ENCODE measurements at regions not wholly inside any gene's neighbourhood (a gene's known extent, or its start where the extent isn't known, plus 50 kb on each side); places are given as distances from the start of the nearest gene placed in this dataset.

- TF ChIP-seq CTCF (conservative IDR thresholded peaks at IDR 0.05; ENCODE audit: low read depth, low read length) (no peak), POLR2A (IDR thresholded peaks at IDR 0.05; ENCODE audit: low read depth, low read length) (no peak), CHD1 (IDR thresholded peaks at IDR 0.05; ENCODE audit: low read depth, low read length) (no peak), MAFK (IDR thresholded peaks at IDR 0.05; ENCODE audit: low read depth, low read length) (no peak), MAZ (IDR thresholded peaks at IDR 0.05; ENCODE audit: borderline replicate concordance, low read depth, low read length) (no peak), CEBPB (IDR thresholded peaks at IDR 0.05; ENCODE audit: low read depth, low read length) (no peak), FOS (IDR thresholded peaks at IDR 0.05; ENCODE audit: low read depth, low read length) (no peak)
These were observed 86.7 kb downstream of the IRS2 start for GRCh38 chr13:109699628-109700071.

All from IMR-90 (cell line).